ENCODE measurements at regions not wholly inside any gene's neighbourhood (a gene's known extent, or its start where the extent isn't known, plus 50 kb on each side); places are given as distances from the start of the nearest gene placed in this dataset.

DNA sequence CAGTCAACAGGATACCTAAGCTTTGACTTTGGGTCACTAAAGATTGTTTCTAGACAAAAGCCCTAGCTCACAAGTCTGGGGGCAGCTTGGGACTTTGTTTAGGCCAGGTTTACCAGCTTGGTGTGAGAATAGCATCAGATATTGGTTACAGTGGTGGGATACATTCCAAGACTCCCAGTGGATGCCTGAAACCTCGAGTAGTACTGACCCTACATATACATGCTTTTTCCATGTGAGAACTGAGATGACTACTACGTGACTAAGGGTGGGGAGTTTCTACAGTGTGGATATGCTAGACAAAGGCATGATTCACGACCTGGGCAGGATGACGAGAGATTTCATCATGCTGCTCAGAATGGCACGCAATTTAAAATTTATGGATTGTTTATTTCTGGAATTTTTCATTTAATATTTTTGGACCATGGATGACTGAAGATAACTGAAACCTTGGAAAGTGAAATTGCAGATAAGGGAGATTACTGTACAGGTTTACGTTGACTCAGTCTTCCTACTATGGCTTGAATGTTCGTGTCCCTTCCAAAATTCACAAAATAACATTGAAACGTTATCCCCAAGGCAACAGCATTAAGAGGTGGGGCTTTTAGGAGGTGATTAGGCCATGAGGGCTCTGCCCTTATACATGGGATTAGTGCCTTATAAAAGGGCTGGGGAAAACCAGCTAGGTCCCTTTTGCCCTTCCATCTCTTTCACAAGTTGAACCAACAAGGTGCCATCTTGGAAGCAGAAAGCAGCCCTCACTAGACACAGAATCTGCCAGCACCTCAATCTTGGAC, 50.2 kb upstream of the CTAGE1 start:
- no peak for DNase-seq

DNA sequence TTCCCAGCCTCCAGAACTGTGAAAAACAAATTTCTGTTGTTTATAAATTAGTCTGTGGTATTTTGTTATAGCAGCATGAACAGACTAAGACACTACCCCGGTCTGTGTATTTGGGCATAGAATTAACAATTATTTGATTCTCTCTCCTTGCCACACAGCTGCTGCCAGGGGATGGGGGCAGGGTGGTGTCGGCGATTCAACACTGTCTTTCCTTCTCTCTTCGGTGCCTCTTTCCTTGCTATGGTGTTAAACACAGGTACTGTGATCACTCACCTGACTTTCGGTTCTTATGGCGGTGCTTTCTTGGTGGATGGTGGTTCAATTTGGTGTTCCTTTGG, 50.8 kb upstream of the CTAGE1 start:
- DNase-seq: no peak

DNA sequence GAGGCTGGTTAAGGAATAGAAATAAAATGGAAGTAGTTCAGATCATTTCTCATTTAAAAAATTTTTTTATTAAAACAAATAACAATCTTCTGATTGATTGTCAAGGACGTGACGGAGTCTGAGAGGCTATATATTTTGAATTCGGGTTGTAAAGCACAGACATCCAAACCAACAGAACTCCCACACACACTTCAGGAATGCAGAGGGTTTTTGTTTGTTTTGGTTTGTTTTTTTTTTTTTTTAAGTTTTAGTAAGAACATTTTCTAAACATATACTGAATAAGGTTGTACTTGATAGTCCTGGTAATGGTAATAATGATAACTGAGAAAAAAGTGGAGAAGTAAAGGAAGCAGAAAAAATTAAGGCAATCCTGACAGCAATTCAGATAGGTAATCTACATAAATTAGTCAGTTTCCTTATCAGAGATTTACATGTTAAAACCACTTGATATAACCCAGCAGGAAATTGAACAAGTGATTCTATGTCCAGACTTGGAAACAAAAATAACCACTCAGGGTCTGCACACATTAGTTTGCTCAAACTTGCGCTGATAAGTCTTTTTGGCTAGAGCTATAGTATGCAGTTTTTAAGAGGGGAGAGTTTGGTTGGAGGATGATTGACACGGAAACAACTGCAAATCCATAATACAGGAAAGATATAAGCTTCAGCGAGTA, 51.5 kb upstream of the CTAGE1 start:
- no peak for DNase-seq

DNA sequence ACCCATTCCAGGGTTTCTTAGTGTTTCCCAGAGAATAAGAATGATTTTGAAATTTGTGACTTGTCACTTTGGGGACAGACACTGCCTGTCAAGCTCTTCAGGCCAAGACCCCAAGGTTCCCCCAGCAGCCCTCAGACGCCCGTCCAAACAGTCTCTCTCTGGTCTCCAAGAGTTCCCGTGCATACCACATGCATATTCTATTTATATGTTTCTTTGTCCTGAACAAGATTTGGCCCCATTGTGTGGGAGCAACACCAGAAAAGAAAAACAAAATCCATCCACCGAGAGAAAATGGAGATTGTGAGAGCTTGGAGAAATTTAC, 52.2 kb upstream of the CTAGE1 start:
- DNase-seq: no peak

DNA sequence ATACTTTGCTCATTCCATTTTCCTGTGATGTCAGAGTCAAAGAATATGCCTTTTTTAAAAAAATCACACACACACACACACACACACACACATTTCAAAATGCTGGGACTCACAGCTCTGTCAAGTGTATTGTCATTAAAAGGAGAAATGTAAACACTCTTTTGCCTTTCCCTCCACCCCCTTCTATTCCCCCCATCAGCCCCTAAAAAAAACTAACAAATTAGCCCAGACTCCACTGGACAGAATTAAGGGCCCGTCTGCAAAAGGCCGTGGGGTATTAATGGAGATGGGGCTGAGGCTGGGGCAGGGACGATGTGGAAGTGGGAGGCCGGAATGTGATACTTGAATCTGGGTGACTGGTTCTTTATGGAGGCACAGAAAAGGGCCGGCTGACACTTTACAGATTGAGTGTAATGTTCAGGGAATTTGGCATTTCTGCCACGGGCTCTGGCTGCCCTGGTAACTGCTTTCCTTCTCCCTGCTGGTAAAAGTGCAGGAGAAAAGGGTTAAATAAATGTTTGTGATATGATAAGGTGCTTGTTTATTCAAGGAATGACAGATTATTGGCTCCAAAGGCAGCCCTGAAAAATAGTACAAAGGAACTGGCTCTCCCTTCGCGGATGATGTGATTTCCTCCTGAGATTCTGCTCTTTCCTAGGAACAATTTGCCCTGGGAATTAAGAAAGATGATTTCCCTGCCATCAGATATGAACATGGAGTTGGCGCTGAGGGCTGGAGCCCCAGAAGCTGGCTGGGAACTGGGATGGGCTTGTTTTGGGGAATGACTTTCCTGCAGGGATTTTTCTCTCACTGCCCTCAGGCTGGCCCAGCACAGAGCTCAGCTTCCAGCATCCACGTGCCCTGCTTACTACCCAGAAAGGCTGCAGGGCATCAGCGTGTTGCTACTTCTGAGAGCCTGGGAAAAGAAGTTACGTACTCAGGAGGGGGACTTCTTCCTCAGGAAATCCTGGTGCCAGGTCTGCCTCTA, 52.8 kb upstream of the CTAGE1 start:
- no peak for DNase-seq

DNA sequence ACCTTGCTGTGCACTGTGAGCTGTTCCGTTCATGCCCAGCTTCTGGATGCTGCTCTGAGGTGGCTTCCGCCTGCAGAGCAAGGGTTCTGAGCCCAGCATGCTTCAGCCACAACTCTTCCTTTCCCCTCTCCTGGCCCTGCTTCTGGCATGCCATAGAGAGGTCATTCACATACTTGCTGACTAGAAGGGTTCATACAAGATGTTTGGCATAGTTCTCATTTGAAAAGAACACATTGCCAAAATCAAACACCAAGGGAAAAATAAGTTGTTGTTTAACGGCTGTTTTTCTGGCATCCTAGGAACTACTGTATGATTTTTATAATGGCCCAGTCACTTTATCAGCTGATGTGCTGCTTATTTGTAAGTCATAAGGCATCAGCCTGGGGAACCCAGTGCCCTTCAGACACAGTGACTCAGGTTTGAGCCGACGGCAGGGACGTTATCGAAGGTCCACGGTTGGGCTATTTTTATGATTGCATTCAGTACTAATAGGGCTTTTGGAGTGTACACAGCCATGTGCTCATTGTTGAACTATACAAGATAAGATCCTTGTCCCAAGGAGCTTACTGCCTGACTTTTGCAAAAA, 53.9 kb upstream of the CTAGE1 start:
- no peak for DNase-seq

DNA sequence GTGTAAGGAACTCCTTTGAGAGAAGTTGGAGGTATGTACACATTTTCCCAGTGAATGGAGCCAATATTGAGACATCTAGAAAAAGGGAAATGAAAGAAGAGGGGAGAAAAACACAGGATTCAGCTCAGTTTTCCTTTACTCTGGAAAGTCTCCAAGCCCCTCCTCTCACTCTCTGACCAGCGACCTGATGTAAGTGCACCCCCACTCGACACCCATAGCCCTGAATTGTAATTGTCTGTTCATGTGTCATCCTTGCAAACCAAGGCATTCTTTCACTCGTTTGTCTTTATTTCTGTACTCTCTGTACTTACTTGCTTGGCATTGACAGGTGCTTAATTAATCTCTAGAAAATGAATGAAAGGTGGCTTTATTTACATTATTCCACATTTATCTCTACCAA, 55.7 kb upstream of the CTAGE1 start:
- DNase-seq: no peak

DNA sequence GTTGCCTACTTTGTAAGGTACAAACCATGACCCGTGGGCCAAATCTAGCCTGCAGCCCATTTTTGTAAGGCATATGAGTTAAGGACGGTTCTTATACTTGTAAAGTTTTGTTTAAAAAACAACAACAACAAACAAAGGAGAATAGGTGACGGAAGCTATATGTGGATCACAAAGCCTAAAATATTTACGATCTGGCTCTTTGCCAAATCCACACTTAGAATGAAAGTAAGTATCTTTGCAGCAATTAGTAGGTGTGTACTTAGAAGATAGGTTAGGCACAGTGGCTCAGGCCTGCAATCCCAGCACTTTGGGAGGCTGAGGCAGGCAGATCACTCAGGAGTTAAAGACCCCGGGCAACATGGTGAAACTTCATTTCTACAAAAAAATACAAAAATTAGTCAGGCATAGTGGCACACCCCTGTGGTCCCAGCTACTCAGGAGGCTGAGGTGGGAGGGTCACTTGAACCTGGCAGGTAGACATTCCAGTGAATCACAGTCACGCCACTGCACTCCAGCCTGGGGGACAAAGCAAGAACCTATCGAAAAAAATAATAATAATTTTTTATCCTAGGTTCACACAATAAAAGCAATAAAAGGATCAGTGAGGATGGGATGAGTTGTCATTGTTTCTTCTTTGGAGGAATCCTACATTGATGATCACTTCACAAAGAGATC, 57.8 kb upstream of the CTAGE1 start:
- no peak for DNase-seq

DNA sequence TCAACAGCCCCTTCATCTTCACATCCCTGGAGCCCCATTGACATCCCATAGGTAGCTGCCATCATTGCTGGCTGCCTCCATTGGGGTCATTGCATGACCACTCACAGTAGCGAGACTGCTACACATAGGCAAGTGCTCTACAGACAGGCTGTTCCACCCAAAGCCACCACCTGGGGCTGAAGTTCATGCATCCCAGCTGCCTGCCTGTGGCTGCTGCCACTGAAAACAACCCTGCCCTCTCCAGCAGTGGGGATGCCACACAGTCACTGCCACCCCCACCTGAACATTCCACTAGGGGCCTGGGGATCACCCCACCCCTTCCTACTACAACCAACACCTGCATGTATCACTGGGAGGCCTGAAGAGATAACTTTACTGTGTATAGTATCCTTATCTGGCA, 59.5 kb upstream of the CTAGE1 start:
- DNase-seq: no peak

DNA sequence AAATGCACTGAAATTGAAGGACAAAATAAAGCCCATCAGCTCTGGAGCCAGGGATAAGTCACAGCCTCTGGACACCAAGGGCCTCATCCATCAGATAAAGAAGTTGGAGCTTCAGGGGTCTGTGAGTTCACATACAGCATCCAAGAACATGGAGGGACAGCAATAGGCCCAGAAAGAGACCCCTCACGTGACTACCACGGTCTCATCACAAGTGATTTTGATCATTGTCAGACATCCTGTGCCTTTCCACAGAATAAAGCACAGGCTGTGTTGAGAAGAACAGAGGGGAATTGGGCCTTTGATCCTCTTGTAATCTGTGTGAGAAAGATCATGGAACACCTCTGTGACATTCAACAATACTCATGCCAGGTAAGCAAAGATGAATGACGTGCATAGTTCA, 65.2 kb upstream of the CTAGE1 start:
- no peak for DNase-seq

DNA sequence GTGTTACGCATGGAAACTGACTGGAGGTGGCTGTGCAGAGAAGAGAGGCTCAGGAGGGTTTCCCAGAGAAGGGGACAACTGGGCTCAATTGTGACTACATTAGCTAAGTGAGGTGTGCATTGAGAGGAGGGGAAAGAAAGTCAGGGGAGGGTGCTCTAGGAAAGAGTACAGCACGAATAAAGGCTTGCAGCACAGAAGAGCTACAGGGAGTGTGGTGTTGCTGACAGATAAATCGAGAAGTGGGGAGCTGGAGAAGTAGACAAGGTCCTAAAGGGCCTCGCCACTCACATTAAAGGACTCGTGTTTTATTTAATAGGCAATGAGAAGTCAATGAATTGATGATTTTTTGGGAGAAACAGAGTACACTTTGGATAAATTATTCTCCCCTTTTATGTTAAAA, 65.7 kb upstream of the CTAGE1 start:
- no peak for DNase-seq

DNA sequence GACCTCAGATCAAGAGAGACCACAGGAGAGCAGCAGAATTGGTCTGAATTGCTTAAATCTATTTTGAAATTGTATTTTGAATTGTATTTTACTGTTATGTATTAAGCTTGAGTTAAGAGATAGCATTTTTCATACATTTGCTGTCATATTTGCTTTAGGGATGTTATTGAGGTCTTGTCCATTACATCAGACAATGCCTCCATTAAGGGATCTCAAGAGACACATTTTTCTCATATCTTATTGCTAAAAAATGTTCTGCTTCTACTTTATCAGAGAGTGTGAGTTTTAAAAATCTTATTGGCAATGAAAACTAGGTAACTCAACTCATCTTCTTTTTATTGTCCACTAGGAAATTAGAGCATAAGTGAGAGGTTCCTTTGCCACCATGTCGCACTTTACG, 66.8 kb upstream of the CTAGE1 start:
- no peak for DNase-seq

DNA sequence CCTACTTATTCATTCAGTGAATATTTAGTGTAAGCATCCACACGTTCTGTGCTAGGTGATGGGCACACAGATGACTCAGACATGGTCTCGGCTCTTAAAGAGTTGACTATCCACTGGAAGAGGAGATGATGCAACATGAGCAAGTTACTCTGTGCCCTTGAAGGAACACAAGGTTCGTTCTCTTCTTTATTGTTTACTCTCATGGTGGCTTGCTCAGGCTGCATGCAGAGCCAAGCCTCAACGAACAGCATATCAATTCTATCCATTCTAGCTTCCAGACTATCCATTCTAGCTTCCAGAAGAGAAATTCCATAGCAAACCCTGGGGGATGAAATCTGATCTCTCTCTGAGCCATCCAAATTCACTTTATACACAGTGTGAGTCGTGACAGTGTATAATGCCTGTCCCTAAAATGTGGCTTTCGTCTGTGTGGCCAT, 68.1 kb upstream of the CTAGE1 start:
- no peak for DNase-seq

DNA sequence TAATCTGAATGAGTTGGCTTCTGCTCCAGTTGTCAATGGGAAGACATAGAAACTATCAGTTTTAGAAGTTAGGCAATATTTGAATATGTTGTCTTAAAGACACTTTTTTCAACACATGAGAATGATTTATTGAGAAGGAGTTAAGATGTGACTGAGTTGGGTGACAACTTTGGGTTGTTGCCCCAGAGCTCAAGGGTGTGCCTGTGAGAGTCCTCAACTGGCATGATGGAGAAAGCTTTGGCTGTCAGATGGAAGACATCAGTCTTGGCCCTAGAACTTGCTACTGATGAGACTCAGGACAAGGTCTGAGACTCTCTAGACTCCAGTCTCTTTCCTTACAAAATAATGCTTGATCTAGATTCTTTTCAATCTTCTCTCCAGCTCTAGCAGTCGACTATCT, 69.0 kb upstream of the CTAGE1 start:
- DNase-seq: no peak

DNA sequence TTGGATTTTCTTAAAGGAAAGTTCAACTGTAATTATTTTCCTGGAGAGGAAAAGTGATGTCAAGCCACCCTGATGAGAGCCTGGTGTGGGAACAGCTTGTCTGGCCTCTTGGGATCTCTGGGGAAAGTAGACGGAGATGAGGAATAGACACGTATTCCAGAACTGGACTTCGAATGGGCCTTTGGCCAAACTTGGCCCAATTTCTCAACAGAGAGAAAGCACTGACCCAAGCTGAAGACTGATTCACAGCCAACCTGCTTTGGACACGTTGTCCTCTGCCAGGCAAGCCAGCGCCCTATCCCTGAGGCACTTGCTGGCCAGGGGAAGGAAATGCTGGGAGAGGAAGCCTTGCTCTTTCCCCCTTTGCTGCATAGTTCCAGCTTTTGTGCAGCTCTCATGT, 70.8 kb upstream of the CTAGE1 start:
- DNase-seq: no peak

DNA sequence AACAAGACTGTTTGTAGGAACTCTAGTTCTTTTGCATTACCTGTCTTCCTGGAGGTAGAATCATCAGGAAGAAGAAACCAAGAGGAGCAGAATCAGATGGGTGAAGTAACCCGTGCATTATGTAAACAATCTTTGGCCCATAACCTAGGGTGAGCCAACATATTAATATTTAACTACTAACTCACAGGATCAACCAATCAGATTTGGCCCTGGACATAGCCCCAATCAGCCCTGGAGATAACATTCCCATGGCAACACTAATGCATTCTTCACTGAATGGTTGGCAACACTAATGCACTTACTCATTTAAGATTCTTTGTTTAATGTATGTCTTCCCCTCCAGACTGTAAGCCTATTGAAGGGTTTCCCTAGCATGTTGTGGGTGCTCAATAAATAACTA, 72.0 kb upstream of the CTAGE1 start:
- no peak for DNase-seq

DNA sequence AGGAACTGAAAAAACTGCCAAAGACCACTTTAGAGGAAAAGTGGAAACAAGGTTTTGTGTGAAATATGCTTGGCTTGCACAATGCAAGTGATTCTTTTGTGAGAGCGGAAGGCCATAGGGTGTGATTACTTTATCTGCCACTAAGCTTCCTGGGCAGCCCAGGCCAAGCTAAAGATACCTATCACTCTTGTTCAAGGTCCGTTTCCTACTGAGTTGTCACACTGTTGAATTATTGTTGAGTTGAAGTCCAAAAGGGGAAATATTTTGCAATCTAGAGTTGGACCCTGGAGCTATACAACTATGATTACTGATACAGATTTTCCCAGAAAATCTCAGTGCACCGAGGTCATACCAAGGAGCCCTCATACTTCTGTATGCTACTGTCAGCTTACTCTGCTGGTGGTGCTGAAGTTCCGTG, 72.7 kb upstream of the CTAGE1 start:
- DNase-seq: no peak

DNA sequence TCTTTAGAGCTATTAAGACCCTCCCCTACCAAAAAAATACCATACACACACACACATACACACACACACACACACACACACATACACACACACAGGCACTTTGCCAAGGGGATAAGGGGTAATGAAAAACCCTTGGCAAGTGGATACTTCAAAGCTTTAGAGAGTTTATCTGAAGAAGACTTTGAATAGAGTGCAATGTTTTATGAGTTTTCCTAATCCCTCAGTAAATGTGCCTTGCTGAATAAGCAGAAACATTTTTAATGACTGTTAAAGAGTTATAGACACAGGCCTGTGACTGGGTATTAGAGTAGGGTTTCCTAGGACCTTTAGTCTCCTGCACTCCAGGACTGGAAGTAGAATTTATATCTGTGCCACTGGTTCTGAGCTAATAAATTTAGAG, 75.5 kb upstream of the CTAGE1 start:
- DNase-seq: no peak

DNA sequence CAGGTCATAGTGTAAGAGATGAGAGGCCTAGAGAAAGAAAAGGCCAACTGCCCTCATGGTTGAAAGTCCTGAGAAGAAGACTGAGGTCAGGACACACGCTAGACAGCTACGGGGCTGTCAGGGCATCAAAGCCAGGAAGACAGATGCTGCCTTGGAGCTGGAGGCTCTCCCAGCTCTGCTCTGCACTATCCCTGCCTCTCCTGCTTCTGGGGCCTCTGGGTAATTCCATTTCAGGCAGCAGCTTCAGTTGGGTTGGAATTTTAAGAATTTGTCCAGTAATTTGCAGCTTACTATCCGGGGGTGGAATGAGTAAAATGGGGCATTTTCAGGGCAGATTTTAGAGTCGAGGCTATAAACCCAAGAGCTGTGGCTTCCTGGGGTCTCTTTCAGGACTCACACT, 76.2 kb upstream of the CTAGE1 start:
- DNase-seq: no peak

DNA sequence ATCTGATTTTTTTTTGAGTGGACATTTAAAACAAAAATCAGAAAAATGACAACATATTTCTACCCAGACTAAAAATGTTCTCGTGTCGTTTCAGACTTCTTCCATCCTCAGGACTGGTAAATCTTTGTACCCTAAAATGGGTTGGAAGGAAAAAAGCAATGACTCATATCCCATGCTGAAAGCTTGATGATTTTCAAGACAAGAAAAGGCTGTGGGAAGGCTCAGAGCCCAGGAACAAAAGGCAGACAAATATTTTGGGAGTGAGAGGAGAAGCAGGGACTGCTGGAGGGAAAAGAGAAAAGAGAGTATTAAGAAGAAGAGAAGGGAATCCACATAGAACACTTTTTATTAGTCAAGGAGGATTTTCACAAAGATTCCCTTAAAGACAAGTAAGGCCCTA, 77.1 kb upstream of the CTAGE1 start:
- no peak for DNase-seq

DNA sequence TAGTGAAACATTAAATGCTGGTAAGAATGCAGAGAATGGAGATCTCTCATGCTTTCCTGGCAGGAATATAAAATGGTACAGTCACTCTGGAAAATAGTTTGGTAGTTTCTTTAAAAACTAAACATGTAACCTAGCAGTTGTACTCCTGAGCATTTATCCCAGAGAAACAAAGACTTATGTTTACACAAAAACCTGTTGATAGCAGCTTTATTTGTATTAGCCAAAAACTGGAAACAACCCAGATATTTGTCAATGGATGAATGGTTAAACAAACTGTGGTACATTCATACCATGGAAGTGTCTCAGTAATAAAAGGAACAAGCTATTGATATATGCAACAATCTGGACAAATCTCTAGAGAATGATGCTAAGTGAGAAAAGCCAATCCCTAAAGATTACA, 81.7 kb upstream of the CTAGE1 start:
- no peak for DNase-seq

DNA sequence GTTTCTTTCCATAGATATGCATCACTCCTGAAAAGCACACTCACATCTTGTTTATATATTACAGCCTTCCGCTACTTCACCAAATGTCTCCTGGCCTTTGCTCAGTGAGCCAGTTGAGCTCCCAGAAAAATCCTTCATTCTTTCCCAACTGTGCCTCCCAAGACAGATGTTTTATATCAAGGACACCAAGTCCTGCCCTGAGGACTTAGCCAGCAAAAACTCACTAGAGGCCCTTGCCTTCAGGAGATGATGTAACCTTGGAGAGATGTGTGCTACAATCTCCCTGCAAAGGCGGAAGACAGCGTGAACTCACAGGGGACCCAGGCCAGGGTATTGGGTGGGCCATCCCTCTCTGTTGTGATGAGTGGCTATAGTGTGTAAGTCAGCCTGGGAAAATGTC, 86.1 kb upstream of the CTAGE1 start:
- no peak for DNase-seq
